OCI-M1 (cell line): ENCODE measurements at regions not wholly inside any gene's neighbourhood (a gene's known extent, or its start where the extent isn't known, plus 50 kb on each side); places are given as distances from the start of the nearest gene placed in this dataset.
A peak's percentile ranks its signal among the peaks of the same experiment; 100 is the strongest.

Experiments used
- DNase-seq: peaks from one replicate; lab custom pipeline; 2025; lab: John Stamatoyannopoulos, UW

GRCh38 chr4:151887031-151887815, 126.4 kb upstream of the GATB start:
- DNase-seq = peak; percentile 27

- no peak for DNase-seq
Measured at GRCh38 chr4:151885123-151885522, 124.3 kb upstream of the GATB start.

- no peak for DNase-seq
Measured at GRCh38 chr4:151883747-151884146, 122.9 kb upstream of the GATB start.

DNA sequence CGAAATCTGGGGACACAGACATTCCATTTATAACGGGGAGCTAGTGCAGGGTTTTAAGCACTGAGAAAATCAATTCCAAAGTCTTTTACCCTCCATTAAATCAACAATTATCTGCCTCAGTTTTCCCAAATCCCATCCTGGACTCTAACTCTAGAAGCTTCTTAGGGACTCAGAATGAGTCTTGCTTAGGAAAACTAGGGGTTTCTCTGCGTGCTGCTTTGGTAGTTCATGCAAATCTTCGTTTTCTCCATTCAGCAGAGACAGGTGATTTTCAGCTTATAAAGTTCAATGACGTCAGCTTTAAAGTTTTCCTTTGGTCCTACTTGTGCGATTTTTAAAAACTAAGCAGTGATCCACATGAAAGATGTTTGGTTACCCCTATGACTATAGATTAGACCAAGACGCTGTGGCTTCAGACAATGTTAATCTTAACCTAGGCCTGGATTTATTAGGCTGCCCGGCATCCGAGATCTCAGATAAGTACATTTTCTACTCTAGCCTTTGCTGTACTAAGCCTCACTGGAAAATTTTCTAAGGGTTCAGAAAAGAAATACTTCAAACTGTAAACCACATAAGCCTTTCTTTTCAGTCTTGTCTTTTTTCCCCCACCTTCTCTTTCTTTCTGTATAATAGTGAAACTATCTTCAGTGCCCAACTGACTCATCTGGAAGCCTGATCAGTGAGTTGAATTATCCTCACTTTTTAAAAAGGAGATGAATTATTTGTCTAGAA, 121.4 kb upstream of the GATB start:
- DNase-seq = no peak

DNA sequence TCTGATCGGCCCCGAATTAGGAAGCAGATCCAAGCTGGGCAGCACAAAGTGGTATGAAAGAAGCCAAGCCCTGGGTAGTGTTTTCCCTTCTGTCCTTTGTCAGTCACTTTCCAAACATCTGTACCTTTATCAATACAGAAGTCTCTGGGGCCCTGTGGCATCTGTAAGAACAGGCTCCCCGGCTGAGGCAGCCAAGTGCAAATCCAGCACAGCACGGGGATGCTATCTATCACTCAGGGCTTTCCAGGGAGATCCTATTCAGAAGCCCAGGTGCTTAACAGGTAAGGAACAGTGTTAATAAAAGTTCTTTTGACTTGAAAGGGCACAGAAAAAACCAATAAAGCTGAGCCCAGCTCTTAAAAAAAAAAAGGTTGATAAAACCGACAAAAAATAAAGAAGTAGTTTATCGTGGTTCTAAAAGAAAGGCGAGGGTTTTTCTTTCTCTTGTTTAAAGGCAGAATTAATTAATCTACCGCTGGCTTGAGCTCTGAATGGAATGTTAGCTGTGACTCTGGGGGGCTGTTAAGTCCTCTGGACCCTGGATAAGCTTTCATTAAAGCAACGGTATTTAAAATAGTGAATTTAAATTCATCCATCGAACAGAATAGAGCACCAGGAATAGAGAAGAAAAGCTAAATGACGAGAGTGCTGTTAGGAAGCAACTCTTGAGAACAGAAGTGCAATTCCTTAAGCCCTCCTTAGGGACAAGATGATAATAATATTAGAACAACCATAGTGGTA, 119.1 kb upstream of the GATB start:
- no peak for DNase-seq

DNA sequence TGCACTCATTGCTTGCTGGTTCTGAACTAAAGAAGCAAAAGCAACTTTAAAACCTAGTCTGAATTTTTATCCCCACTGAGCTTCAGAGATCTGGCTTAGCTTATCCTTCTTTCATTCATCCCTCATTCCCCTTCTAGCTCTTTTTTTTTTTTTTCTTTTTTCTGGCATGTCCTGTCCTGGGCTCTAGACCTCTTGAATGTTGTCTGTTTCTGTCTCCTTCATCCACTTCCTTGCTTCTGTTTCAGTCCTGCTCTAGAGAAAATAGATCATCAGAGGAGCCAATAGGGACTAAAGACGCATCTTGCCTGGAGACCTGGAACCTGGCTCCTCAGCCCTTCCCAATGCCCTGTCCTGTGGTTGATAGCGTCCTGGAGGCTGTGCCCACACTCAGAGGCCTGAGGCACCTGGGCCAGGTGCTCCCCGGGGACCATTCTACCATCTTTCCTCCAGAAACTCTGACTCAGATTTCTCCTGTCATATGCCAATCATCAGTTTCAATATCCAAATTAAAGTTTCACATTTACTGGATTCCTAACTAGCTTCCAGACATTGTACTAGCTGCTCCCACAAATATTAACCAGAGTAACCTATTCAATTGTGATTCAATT, 115.7 kb upstream of the GATB start:
- DNase-seq = no peak

DNA sequence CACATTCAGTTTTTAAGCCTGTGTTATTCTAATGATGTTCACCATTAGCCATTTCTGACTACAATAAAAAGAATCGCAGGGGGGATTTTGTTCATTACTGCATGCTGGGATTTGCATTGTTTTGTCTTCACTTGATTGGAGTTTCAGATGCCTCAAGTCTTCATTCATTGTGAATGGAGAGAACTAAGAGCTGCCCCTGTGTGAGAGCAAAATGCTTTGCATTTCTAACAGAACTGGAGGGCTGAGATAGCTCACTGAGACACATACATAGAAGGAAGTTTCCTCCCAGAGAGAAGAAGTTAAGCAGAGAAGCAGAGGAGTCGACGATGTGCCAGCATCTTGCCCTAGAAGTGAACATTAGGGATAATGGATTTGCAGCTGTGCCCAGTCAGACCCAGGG, 113.5 kb upstream of the GATB start:
- no peak for DNase-seq

GRCh38 chr4:151866592-151866918, 105.7 kb upstream of the GATB start:
- peak; percentile 71 for DNase-seq

DNA sequence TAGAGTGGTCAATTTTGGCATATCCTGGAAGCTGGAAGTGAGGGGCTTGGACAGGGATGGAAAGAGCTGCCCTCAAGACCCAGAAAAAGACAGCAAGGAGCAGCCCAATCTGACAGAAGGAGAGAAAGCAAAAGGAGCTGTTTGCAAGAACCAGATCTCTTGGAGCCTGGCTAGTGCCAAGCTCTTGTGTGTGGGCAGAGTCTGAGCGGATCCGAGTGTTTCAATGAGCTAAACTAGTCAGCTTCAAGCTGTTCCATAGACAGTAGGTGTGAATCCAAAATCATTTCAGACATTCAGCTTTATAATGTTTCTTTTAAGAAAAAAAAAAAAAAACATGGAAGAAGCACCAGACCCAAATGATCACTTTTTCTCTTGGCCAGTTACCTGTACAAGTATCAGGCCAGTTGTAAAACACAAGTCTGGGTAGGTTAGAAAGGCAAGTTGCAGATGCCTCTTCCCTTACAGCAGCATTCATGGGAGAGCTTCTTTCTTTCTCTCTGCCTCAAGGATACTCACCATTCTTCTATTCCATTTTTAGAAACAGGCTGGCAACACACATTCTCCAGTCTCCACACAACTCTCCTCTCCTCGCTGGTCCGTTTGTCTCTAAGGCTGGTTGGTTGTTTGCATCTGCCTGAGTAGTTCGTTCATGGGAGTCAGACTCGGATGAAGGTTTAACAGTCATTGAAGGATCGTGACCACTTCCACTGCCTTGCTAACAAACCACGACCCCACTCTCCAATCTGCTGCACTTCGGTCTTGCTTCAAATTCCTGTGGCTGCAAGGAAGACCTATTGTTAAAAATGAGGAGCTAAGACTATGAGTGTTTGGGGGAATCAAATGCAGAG, 105.2 kb upstream of the GATB start:
- no peak for DNase-seq

GRCh38 chr4:151865312-151865711, 104.5 kb upstream of the GATB start:
- DNase-seq = peak; percentile 80

DNA sequence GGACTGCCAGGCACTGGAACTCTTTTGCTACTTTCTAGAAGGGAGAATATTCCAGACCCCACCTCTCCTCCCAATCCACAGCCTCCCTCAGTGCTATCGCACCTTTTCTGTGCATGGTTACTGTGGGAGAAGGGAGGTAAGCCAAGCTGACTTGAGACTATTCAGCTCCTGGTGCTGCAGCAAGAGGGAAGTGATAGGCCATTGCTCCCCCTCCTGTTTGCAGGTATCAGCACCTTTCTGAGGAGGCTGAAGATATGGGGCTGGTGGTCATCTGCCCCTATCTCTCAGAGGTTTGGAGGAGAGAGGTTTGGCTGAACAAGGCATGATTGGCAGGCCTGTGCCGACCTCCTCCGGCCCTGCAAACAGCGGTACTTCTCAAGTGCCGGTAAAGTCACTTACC, 103.3 kb upstream of the GATB start:
- DNase-seq = no peak

GRCh38 chr4:151862766-151863165, 102.0 kb upstream of the GATB start:
- no peak for DNase-seq

GRCh38 chr4:151860561-151861093, 99.8 kb upstream of the GATB start:
- no peak for DNase-seq

DNA sequence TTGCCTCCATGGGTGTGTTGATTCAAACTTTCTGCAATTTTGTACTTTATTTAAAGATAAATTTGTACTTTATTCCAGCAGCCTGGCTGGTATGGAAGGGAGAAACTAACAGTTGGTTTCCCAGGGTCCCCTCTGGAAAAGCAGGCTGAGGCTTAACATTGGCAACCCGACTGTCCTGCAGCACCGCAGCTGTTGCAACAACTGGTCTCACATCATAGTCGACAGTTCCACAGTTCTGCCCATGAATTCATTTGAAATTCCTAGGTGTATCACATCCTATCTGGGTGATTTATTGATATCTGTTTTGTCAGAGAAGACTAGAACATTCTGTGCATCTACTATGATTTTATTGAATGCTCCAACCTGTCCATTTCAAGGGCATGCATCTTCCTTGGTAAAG, 98.8 kb upstream of the GATB start:
- DNase-seq = no peak

GRCh38 chr4:151858356-151858755, 97.5 kb upstream of the GATB start:
- no peak for DNase-seq

GRCh38 chr4:151857368-151857767, 96.6 kb upstream of the GATB start:
- no peak for DNase-seq

GRCh38 chr4:151855747-151856146, 94.9 kb upstream of the GATB start:
- DNase-seq = no peak

DNA sequence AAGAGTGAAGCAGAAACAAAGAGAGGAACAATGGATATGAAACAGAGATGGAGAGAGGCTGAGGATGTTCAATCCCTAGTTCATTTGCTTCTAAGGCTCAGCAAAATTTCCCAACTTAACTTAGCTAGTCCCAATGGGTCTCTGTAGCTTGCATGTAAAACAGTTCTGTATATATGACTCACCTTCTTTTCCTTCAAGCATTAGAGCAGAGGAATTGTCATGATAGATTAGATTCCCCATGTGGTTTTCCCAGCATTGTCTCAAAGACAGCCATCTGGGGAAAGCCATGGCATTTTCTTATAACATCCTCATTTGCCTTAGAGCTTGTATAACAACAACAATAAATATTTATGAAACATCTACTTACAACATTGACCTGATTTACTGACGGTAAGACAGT, 93.9 kb upstream of the GATB start:
- DNase-seq = no peak

- peak; percentile 17 for DNase-seq
Measured at GRCh38 chr4:151853034-151853433, 92.2 kb upstream of the GATB start.

DNA sequence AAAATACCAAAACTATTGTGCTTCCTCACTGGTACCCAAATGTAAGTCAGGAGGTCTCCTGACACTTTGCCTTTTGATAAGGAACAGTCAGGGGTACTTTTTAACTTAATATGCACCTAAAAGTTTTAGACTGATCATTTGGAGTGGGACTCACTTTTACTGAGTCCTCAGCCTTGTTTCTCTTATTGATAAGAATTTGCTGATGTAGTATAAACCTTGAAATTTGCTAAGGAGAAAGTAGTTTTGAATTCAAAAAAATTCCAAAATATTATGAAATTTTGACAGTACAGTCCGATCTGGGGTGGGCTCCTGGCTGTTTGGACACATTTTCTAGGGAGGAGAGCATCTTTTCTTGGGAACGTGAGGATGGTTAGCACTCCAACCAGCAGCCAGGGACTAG, 91.4 kb upstream of the GATB start:
- DNase-seq = no peak

- no peak for DNase-seq
Measured at GRCh38 chr4:151851354-151851753, 90.5 kb upstream of the GATB start.
